ENCODE measurements at regions not wholly inside any gene's neighbourhood (a gene's known extent, or its start where the extent isn't known, plus 50 kb on each side); places are given as distances from the start of the nearest gene placed in this dataset.

GRCh38 chr12:105468464-105468863 lies 138.0 kb downstream of the C12orf75 start:
- no peak for TF ChIP-seq CTCF (IDR thresholded peaks at IDR 0.05; ENCODE audit: low read depth, low read length, missing control alignments)
- DNase-seq (ENCODE audit: extremely low read depth, low read depth), result no peak
- no peak overlapping the region for H3K4me3 ChIP-seq (replicated peaks; ENCODE audit: low read depth, low read length)

- TF ChIP-seq CTCF (IDR thresholded peaks at IDR 0.05; ENCODE audit: low read depth, low read length, missing control alignments), result no peak
- DNase-seq (ENCODE audit: extremely low read depth, low read depth), result no peak
- no peak overlapping the region for H3K4me3 ChIP-seq (replicated peaks; ENCODE audit: low read depth, low read length)
Measured at GRCh38 chr12:105469211-105469610, 138.7 kb downstream of the C12orf75 start.

- TF ChIP-seq CTCF (IDR thresholded peaks at IDR 0.05; ENCODE audit: low read depth, low read length, missing control alignments), result no peak
- H3K4me3 ChIP-seq (replicated peaks; ENCODE audit: low read depth, low read length), result no peak overlapping the region
- DNase-seq (ENCODE audit: extremely low read depth, low read depth), result no peak
Measured at GRCh38 chr12:105469701-105470100, 139.2 kb downstream of the C12orf75 start.

- no peak for DNase-seq (ENCODE audit: extremely low read depth, low read depth)
- no peak for TF ChIP-seq CTCF (IDR thresholded peaks at IDR 0.05; ENCODE audit: low read depth, low read length, missing control alignments)
- H3K4me3 ChIP-seq (replicated peaks; ENCODE audit: low read depth, low read length), result no peak overlapping the region
Measured at GRCh38 chr12:105470102-105470501, 139.6 kb downstream of the C12orf75 start.

- no peak for TF ChIP-seq CTCF (IDR thresholded peaks at IDR 0.05; ENCODE audit: low read depth, low read length, missing control alignments)
- DNase-seq (ENCODE audit: extremely low read depth, low read depth), result no peak
- no peak overlapping the region for H3K4me3 ChIP-seq (replicated peaks; ENCODE audit: low read depth, low read length)
Measured at GRCh38 chr12:105470601-105471000, 140.1 kb downstream of the C12orf75 start.

- no peak for TF ChIP-seq CTCF (IDR thresholded peaks at IDR 0.05; ENCODE audit: low read depth, low read length, missing control alignments)
- DNase-seq (ENCODE audit: extremely low read depth, low read depth), result peak; percentile 9
- no peak overlapping the region for H3K4me3 ChIP-seq (replicated peaks; ENCODE audit: low read depth, low read length)
Measured at GRCh38 chr12:105474672-105475071, 144.2 kb downstream of the C12orf75 start.

GRCh38 chr12:105476616-105477015 lies 146.1 kb downstream of the C12orf75 start:
- TF ChIP-seq CTCF (IDR thresholded peaks at IDR 0.05; ENCODE audit: low read depth, low read length, missing control alignments), result no peak
- DNase-seq (ENCODE audit: extremely low read depth, low read depth), result no peak
- H3K4me3 ChIP-seq (replicated peaks; ENCODE audit: low read depth, low read length), result no peak overlapping the region
